GM18520 (cell line): ENCODE measurements at regions not wholly inside any gene's neighbourhood (a gene's known extent, or its start where the extent isn't known, plus 50 kb on each side); places are given as distances from the start of the nearest gene placed in this dataset.
"Not testable (repeated sequence)": the region's sequence is repeated elsewhere in the genome, so short reads cannot be mapped to it uniquely, and the experiment has no call there.

Experiments used
- ATAC-seq: cut with Tn5 transposase; IDR thresholded peaks from one replicate; pipeline ENCODE4 v1.9.1; 2021; ENCODE audit not compliant: unreplicated experiment

DNA sequence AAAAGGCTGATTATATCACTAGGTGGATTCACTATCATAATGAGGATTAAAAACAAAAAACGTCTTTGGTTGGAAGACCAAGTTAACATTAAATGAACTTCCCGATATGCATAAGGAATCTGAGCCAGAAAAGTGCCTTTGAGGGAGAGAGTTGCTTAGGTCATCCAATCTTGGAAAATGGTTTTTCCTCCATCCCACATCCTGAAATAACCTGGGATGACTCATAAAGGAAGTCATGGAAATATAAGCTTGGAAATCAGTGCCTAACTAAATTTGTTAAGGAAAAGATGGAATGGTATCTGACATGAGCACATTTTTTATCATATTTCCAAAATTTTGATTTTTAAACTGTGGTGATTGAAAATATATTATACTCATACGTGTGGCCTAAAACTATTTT lies 66.0 kb downstream of the KBTBD8 start:
- ATAC-seq, result no peak

DNA sequence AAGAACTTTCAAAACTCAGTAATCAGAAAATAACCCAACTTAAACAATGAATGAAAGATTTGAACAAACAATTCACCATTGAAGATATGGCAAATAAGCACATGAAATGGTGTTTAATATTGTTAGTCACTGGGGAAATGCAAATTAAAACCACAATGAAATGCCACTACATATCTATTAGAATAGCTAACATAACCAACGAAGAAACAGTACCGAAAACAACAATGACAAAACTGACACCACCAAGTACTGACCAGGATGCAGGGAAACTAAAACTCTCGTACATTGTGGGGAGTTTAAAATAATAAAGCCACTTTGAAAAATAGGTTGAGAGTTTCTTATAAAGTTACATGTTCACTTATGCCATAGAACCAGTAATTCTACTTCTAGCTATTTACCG lies 69.1 kb downstream of the KBTBD8 start:
- peak; percentile 76 for ATAC-seq

DNA sequence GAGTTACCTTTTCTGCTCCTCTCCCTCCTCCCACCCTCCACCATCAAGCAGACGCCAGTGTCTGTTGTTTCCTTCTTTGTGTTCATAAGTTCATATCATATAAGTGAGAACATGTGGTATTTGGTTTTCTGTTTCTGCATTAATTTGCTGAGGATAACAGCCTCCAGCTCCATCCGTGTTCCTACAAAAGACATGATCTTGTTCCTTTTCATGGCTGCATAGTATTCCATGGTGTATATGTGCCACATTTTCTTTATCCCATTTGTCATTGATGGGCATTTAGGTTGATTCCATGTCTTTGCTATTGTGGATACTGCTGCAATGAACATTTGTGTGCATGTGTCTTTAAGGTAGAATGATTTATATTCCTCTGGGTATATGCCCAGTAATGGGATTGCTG lies 74.5 kb downstream of the KBTBD8 start:
- ATAC-seq, result not testable (repeated sequence)

DNA sequence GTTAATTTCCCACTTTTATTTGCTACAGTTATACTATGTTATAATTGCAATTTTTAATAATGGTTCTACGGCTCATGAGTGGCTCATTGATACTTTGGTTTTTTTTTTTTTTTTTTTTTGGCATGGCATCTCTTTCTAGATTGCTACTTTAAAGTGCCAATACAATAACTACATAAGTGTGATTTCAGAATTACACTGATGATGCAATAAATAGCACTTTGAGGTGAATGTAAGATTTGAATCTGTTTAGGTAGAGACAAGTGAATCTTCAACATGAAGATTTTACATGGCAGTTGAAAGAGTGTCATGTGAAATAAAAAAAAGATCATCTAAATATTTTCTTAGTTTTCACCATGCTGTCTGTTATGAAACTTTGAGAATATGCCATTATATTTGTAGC lies 75.7 kb downstream of the KBTBD8 start:
- ATAC-seq, result no peak

DNA sequence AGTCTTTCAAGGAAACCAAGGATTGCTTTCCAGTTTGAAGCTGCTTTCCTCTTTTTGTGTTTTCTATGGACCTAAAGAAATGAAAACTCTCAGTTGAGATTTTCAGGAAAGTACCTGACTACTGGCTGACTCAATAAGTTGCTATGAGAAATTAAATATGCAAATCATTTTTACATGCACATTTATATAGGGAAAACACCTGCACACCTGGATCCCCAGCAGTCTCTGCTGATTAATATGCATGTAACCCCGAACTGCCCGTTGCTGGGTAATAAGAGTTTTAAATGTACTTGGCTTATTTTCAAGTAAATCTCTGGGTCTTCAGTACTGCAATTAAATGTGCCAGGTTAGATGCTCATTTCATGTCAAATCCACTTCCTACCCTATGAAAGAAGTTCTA lies 77.2 kb downstream of the KBTBD8 start:
- no peak for ATAC-seq

DNA sequence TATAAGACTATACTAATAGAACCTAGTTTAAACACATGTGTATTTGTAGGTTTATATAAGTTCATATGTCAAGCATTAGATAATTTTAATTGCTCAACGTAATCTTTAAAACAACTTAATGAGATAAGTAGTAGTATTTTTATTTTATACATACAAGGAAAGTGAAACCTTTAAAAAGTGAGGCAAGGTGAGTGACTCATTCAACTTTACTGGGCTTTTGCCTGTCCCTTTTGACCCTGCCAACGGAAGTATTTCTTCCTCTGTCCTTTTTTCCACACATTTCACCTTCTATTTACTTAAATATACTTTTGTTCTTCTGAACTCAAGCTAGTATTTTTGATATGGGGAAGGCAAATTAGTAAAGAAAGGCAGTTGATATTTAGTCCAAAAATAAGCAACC lies 78.5 kb downstream of the KBTBD8 start:
- ATAC-seq, result no peak

DNA sequence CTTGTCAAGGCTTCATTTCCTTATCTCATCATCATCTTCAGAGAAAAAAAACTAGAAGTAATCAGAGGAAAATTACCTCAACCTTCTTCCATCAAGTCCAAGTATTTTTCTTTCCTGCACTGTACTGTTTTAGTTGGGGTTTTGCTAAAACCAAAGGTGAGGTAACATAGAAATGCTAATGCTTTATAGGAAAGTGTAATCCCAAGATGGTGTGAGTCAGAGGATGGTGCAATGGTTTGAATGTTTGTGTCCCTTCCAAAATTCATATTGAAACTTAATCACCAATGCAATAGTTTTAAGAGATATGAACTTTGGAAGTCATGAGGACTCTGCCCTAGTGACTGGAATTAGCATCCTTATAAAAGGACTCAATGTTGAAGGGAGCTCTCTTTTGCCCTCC lies 79.5 kb downstream of the KBTBD8 start:
- ATAC-seq, result no peak

DNA sequence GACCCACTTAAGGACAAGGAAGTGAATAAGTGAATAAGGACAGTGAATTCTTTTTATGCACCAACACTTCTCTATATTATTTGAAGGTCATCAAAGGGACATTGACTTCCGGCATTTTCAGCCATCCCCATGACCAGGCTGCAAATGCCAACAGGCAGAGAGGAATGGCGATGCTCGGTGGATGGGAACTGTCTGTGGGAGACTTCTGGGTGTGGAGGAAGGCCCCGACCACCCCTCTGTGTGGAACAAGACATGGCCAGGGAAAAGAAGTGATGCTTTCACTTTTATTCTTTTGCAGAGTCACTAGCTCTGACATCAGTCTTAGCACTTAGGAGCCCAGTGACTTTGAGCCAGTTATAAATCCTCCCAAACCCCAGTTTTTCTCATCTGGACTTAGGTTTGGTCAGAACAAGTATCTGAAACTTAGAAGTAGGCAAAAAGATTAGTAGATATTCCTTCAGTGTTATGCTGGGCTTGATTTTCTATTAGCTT lies 84.5 kb downstream of the KBTBD8 start:
- no peak for ATAC-seq

DNA sequence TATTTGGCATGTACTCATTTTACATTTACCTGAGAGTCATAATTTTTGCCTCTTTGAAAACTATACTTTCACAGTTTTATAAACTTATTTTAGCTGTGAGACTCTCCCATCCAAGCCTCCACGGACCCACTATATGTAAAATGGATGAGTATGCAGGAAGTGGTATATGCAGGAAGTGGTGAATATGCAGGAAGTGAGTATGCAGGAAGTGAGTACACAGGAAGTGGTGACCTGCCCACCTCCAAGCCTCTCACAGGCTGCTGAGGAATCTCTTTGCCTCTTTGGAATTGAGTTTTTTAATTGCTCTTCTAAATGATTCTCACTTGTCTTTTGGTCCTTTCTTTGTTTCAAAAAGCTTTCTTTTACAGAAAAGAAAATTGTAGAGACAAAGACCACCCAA lies 85.2 kb downstream of the KBTBD8 start:
- ATAC-seq, result no peak

DNA sequence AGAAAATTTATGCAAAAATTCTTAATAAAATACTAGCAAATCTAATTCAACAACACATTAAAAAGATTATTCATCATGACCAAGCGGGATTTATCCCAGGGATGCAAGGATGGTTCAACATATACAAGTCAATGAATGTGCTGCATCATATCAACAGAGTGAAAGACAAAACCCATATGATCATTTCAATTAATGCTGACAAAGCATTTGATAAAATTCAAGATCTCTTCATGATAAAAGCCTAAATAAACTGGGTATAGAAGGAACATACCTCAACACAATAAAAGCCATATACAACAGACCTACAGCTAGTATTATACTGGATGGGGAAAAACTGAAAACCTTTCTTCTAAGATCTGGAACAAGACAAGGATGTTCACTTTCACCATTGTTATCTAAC lies 89.7 kb downstream of the KBTBD8 start:
- ATAC-seq, result no peak

DNA sequence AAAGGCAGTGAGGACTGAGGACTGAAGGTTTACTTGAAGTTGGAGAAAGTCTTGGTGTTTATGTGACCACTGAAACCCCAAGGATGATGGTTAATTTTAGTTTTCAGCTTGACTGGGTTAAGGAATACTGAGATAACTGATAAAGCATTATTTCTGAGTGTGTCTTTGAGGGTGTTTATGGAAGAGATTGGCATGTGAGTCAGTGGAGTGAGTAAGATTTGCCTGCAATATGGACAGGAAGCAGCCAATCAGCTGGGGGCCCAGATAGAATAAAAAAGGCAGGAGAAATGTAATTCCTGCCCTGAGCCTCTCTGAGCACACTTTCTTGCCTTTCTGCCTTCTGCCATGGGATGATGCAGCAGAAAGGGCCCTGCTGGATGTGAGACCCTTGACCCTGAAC lies 92.4 kb downstream of the KBTBD8 start:
- no peak for ATAC-seq

DNA sequence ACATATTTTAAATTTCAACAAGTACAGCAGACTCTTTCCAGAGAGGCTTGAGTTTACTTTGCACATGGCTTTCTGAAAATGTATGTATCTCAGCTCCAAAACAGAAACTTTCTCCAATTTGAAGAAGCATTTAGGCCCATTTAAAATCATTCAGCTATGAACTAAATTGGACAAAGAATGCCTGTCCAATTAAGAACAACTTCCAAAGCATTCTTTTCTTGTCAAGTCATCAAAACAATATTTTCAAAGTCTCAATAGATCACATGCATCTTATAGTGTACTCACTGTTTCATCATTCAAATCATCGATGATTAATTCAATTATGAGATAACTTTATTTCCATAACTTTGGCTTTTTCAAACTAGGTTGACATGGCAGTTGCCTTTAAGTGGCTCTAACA lies 95.2 kb downstream of the KBTBD8 start:
- no peak for ATAC-seq

DNA sequence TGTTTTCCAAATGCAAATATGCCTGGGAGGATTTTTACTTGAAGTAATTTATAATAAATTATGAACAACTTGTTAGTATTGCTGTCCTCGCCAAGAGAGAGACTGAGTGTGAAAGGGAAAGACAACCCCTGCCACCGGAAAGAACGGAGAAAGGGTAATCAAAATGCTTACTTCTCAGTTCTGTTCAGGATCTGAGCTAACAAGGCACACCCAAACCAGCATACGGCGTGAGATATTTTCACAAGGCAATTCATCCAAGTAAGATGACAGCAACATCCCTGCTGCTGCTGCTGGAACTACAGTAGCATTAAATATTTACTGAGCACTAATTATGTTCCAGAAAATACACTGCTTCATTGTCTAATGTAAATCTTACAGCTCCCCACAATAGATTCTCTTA lies 96.1 kb downstream of the KBTBD8 start:
- no peak for ATAC-seq

DNA sequence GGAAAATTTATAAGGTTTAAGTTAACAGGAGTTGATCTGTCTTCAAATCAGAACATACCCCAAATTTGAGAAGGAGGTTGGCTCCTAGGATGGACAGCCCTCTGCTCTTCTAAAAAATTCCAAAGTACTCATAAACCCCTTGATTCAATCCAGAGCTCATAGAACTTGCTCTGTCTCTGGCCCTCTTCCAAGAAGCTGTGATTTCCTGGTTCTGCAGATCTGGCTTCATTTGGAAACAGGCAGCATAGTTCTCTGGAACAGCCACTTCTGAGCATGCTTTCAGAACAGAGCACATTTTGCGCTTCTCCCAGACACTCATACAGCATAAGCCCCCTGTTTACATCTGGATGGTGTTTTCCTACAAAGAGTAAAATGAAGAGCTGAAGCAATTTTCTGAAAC lies 96.7 kb downstream of the KBTBD8 start:
- ATAC-seq, result no peak

DNA sequence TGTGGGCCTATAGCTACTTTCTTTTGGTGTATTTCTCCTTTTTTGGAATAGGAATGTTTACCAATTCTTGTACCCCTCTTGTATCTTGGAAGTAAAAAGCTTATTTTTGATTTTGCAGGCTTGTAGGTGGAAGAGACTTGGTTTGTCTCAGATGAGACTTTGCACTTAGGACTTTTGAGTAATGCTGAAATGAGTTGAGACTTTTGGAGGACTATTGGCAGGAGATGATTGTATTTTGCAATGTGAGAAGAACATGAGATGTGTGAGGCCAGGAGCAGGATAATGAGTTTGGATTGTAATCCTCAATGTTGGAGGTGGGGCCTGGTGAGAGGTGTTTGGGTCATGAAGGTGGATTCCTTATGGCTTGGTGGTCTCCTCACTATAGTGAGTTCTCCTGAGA lies 106.3 kb downstream of the KBTBD8 start:
- ATAC-seq, result no peak

DNA sequence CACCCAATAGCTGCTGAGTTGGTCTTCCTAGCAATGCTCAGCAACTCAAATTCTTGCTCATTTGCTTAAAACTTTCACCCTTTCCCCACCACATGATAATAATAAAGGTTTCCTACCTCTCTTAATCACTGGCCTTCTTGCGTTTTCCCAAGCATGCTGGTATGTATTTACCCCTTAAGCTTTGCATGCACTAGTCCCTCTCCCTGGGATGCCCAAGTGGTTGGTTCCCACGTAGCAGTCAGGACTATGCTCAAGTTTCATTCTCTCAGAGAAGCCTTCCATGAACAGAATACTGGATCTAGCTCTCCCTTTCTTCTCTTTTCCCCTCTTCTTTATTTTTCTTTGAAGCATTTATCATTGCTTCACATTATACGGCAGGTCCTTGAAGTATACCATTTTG lies 108.8 kb downstream of the KBTBD8 start:
- ATAC-seq, result no peak

DNA sequence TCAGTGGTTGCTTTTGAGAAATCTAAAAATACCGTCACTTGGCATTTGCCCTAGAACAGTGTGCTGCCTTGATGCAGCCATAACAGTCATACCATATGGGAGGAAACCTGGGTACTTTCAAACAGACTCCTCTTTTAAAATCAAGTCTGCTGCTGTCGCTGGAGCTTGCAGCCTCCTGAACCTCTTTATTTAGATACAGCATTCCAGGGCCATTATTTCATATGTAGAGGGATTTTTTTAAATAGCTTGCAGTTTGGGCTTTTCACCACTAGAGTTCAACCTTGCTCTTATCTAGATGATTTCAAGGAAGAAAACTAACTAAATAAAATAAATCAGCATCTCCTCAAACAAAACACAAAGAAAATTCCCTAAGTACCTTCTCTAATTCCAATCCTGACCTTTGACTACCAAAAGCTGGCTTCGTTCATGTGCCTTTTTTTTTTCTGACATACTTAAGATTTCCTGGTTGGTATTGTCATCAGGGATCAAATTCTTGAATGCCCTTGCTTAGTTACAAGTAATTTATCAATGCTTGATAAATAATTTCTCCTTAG lies 111.6 kb downstream of the KBTBD8 start:
- ATAC-seq, result no peak

DNA sequence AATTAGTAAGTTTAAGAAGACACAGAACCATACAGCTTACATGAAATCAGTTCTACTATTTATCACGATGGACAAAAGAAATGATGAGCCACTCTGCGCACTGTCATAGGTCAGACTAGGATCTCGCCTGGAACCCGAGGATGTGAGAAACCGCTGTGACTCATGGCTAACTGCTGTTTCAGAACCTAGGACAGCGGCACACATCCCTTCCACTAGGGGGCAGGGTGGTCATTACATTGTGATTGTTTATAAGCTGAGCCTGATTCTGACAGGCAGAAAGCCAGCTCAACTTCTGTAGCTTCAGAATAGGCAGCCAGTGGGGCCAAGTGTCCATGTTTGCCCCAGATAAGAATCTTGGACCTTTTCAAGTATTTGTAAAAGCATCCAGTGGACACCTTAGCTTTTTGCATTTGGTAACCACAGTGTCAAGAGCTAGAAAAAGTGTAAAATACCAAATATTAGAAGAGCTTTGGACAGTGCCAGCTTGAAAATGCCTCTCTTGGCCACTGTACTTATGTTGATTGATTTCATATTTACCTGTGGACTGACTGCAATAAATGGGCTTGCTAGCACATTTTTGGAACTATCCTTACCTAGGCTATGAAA lies 115.8 kb downstream of the KBTBD8 start:
- peak; percentile 97 for ATAC-seq

DNA sequence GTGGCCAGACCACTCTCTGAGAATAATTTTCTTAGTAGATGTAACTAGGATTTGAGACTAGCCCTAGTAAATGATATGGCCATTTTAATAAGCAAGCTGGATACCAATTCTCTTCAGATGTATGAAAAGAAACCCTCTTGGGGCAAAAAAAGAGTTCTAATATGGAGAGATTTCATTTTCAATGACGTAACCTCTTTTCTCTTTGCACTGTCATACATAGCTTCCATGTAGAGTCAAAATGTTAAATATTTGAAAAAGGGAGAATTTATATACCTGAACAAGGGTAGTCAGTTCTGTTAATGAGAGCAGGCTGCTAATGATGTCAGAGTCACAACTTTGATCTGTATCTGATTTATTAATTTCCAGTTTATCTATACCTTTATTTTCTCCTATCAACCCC lies 120.0 kb downstream of the KBTBD8 start:
- no peak for ATAC-seq

DNA sequence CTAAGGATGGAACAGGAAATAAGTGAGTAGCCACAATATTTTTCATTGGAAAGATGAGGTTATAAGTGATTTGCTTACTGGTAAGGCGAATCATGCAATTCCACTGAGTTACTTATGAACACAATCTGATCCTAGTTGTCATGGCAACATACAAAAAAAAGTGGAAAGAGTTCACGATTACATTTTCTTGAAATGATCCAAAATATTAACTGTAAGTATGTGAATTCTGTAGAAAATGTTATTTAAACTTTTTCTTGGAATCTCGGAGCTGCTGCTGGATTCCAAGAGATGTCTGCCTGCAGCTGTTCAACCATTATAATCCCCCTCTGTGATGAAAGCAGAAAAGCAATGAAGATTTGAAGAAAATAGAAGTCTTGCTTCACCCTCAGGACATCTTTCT lies 120.5 kb downstream of the KBTBD8 start:
- no peak for ATAC-seq

DNA sequence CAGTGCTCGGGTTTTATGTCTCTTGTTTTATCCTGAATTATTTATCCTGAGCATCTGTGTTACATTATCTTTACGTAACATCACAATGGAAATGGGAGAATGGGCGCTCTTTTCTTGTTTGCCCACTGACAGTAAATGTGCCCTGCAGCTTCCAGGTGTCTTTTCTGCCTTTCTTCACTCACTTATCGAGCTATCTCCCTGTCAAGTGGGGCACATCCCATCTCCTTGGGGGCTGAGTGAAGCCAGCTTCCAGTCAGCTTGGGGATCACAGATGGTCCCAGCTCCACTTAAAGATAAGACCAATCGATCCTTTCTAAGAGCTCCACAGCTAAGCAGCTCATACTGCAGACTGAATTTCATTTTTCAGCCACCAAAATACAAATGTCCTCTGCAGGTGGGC lies 125.8 kb downstream of the KBTBD8 start:
- no peak for ATAC-seq

DNA sequence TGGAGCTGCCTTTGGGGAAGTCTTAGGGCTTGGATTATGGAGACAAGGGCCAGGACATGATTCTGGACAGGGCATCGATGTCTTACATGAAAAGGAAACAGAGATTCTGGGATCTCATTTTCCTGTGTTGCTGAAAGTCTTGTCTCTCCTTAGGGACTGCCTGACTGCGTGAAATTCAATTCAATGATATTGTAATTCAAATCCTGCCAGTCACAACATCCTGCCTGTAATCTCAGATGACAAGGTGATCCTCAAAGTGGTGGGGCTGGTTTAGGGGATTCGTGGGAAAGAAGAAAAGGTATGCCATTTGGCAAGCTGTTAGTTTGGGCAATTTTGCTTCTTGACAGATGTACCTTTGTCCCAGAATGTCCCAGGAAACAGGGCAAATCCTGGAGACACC lies 129.1 kb downstream of the KBTBD8 start:
- ATAC-seq, result no peak

DNA sequence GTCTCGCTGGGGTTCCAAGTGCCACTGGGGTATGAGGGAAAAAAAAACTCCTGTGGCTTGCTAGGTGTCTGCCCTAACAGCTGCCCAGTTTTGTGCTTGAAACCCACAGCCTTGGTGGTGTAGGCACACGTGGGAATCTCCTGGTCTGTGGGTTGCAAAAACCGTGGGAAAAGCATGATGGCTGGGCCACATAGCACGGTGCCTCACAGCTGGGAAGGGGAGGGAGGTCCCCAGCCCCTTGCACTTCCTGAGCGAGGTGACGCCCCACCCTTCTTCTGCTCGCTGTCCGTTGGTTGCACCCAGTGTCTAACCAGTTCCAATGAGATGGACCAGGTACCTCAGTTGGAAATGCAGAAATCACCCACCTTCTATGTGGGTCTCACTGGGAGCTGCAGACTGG lies 144.3 kb downstream of the KBTBD8 start:
- no peak for ATAC-seq
